HG03135 (cell line): ENCODE measurements at regions not wholly inside any gene's neighbourhood (a gene's known extent, or its start where the extent isn't known, plus 50 kb on each side); places are given as distances from the start of the nearest gene placed in this dataset.
"Not testable (repeated sequence)": the region's sequence is repeated elsewhere in the genome, so short reads cannot be mapped to it uniquely, and the experiment has no call there.

ENCODE experiments used
- ATAC-seq: cut with Tn5 transposase; IDR thresholded peaks from one replicate; pipeline ENCODE4 v1.9.1; 2021; ENCODE audit warnings: mild to moderate bottlenecking, moderate library complexity; ENCODE audit not compliant: unreplicated experiment

- ATAC-seq: no peak
Measured at GRCh38 chr10:33010132-33011037, 52.4 kb upstream of the ITGB1 start.

GRCh38 chr10:33009244-33010131, 51.5 kb upstream of the ITGB1 start:
- ATAC-seq: no peak

GRCh38 chr10:33008499-33009243, 50.6 kb upstream of the ITGB1 start:
- ATAC-seq: no peak

- not testable (repeated sequence) for ATAC-seq
Measured at GRCh38 chr10:33007731-33008381, 49.8 kb upstream of the ITGB1 start.
